HG03469 (cell line): ENCODE measurements at regions not wholly inside any gene's neighbourhood (a gene's known extent, or its start where the extent isn't known, plus 50 kb on each side); places are given as distances from the start of the nearest gene placed in this dataset.

ENCODE experiments used
- ATAC-seq: cut with Tn5 transposase; IDR thresholded peaks from one replicate; pipeline ENCODE4 v1.9.1; 2021; ENCODE audit warnings: mild to moderate bottlenecking, moderate library complexity, moderate number of reproducible peaks; ENCODE audit not compliant: unreplicated experiment

GRCh38 chr3:81439108-81439507 lies 322.3 kb downstream of the GBE1 start:
- no peak for ATAC-seq

- ATAC-seq = no peak
These were observed 323.8 kb downstream of the GBE1 start for GRCh38 chr3:81437683-81438082.

GRCh38 chr3:81436182-81436581 lies 325.3 kb downstream of the GBE1 start:
- ATAC-seq = no peak

GRCh38 chr3:81435050-81435449 lies 326.4 kb downstream of the GBE1 start:
- no peak for ATAC-seq

- no peak for ATAC-seq
These were observed 327.3 kb downstream of the GBE1 start for GRCh38 chr3:81434161-81434560.

GRCh38 chr3:81433675-81434074 lies 327.8 kb downstream of the GBE1 start:
- ATAC-seq = no peak

- ATAC-seq = no peak
These were observed 329.0 kb downstream of the GBE1 start for GRCh38 chr3:81432456-81432855.

GRCh38 chr3:81426826-81427577 lies 334.4 kb downstream of the GBE1 start:
- no peak for ATAC-seq

- no peak for ATAC-seq
These were observed 336.1 kb downstream of the GBE1 start for GRCh38 chr3:81425198-81425868.

- no peak for ATAC-seq
These were observed 342.2 kb downstream of the GBE1 start for GRCh38 chr3:81419228-81419627.

- no peak for ATAC-seq
These were observed 344.6 kb downstream of the GBE1 start for GRCh38 chr3:81416812-81417211.

GRCh38 chr3:81406318-81406717 lies 355.1 kb downstream of the GBE1 start:
- ATAC-seq = no peak

GRCh38 chr3:81395739-81396513 lies 365.5 kb downstream of the GBE1 start:
- no peak for ATAC-seq

GRCh38 chr3:81394651-81395524 lies 366.6 kb downstream of the GBE1 start:
- no peak for ATAC-seq

- no peak for ATAC-seq
These were observed 368.2 kb downstream of the GBE1 start for GRCh38 chr3:81393251-81393650.

- ATAC-seq = no peak
These were observed 370.6 kb downstream of the GBE1 start for GRCh38 chr3:81390796-81391195.

GRCh38 chr3:81388191-81388590 lies 373.3 kb downstream of the GBE1 start:
- ATAC-seq = no peak

- no peak for ATAC-seq
These were observed 379.0 kb downstream of the GBE1 start for GRCh38 chr3:81382470-81382869.

- no peak for ATAC-seq
These were observed 381.2 kb downstream of the GBE1 start for GRCh38 chr3:81380234-81380633.

- ATAC-seq = no peak
These were observed 382.7 kb downstream of the GBE1 start for GRCh38 chr3:81378552-81379293.
